Mucosa of stomach (tissue), 1 donor: ENCODE measurements at regions not wholly inside any gene's neighbourhood (a gene's known extent, or its start where the extent isn't known, plus 50 kb on each side); places are given as distances from the start of the nearest gene placed in this dataset.

Experiments
- H3K27me3 ChIP-seq: one replicate; pipeline ENCODE4 v1.7.0; 2013; ENCODE audit warnings: mild to moderate bottlenecking, low read length; ENCODE audit not compliant: control insufficient read depth, insufficient read depth
- H3K36me3 ChIP-seq: one replicate; pipeline ENCODE4 v1.7.0; 2013; ENCODE audit warnings: low read length; ENCODE audit not compliant: control insufficient read depth, insufficient read depth
- H3K4me1 ChIP-seq: one replicate; pipeline ENCODE4 v1.7.0; 2013; ENCODE audit warnings: mild to moderate bottlenecking, low read length; ENCODE audit not compliant: control insufficient read depth, insufficient read depth
- H3K4me3 ChIP-seq: one replicate; pipeline ENCODE4 v1.7.0; 2013; ENCODE audit warnings: low read length
- H3K9ac ChIP-seq: one replicate; pipeline ENCODE4 v1.7.0; 2013; ENCODE audit warnings: mild to moderate bottlenecking, low read length, moderate library complexity
- H3K9me3 ChIP-seq: one replicate; pipeline ENCODE4 v1.7.0; 2013; ENCODE audit warnings: mild to moderate bottlenecking, low read length, moderate library complexity; ENCODE audit not compliant: control insufficient read depth
- donor health status: Pancreatic carcinoma.

- Histone ChIP-seq H3K9me3 (no peaks in the 10 kb centered on the region), H3K27me3 (no peaks in the 10 kb centered on the region), H3K9ac (no peak overlapping the region), H3K4me3 (no peak overlapping the region), H3K36me3 (no peaks in the 10 kb centered on the region), H3K4me1 (peaks cover 31% of the 10 kb centered on the region)
Measured at GRCh38 chr2:42951263-42951938, 159.0 kb upstream of the HAAO start.

GRCh38 chr2:42949125-42949524 is 156.7 kb upstream of the HAAO start:
- H3K36me3 ChIP-seq: no peaks in the 10 kb centered on the region

GRCh38 chr2:42947809-42948600 is 155.6 kb upstream of the HAAO start:
- no peaks in the 10 kb centered on the region for H3K9me3 ChIP-seq
- H3K4me1 ChIP-seq: peaks cover 14% of the 10 kb centered on the region
- no peaks in the 10 kb centered on the region for H3K36me3 ChIP-seq
- H3K4me3 ChIP-seq: no peak overlapping the region
- no peaks in the 10 kb centered on the region for H3K27me3 ChIP-seq
- H3K9ac ChIP-seq: no peak overlapping the region

More at GRCh38 chr2:42949125-42949524, 156.7 kb upstream of the HAAO start:
- Histone ChIP-seq H3K9me3 (no peaks in the 10 kb centered on the region), H3K27me3 (no peaks in the 10 kb centered on the region), H3K9ac (no peak overlapping the region), H3K4me3 (no peak overlapping the region), H3K4me1 (peaks cover 24% of the 10 kb centered on the region)

GRCh38 chr2:42944779-42945415 is 152.5 kb upstream of the HAAO start:
- Histone ChIP-seq H3K36me3 (no peaks in the 10 kb centered on the region), H3K4me1 (peaks cover 11% of the 10 kb centered on the region), H3K4me3 (no peak overlapping the region), H3K9ac (no peak overlapping the region), H3K27me3 (no peaks in the 10 kb centered on the region), H3K9me3 (no peaks in the 10 kb centered on the region)

DNA sequence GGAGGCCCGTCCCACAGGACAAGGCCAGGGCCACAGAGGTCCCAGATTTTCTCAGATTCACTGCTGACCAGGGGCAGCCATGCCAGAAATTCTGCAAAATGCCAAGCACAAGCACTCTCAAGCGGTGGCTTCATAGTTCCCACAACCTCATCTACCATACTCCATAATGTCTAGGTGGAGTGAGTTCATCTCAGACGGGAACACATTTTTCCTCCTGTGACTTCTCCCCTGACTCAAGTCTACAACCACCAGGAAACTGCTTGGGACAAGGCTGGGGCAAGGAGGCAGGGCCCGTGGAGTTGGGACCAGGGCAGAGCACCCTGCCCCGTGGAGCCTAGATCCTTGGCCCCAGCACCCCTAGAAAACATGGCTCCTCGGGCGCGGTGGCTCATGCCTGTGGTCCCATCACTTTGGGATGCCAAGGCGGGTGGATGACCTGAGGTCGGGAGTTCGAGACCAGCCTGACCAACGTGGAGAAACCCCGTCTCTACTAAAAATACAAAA is 150.7 kb upstream of the HAAO start:
- Histone ChIP-seq H3K4me3 (no peak overlapping the region), H3K27me3 (no peaks in the 10 kb centered on the region), H3K9ac (no peak overlapping the region), H3K36me3 (no peaks in the 10 kb centered on the region), H3K9me3 (no peaks in the 10 kb centered on the region), H3K4me1 (peaks cover 13% of the 10 kb centered on the region)

GRCh38 chr2:42942214-42942989 is 150.0 kb upstream of the HAAO start:
- no peaks in the 10 kb centered on the region for H3K9me3 ChIP-seq
- H3K4me1 ChIP-seq: peaks cover 11% of the 10 kb centered on the region
- H3K4me3 ChIP-seq: no peak overlapping the region
- H3K9ac ChIP-seq: no peak overlapping the region
- H3K27me3 ChIP-seq: no peaks in the 10 kb centered on the region
- no peaks in the 10 kb centered on the region for H3K36me3 ChIP-seq

DNA sequence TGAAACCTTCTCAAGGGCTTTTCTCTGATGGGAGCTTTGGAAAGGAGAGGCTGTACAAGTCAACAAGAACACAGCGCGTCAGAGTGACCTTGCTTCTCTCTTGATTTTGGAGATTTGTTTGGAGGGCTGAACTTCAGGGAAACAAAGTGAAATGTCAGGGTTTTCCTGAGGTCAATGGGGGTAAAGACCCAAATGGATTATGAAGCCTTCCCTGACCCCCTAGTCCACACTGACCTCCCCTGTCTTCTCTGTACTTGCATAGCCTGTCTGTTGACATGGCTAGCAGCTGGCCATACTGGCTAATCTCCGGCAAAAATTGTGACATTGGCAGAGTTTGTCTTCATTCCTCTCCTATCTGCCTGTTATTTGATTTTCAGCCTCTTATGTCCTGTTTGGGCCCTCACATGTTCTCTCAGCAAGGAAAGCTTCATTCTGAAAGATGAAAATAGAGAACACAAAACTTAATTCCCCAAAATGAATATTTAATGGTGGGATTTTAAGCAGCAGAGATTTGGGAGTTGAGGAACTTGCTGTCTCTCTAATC is 149.3 kb upstream of the HAAO start:
- Histone ChIP-seq H3K4me1 (peaks cover 6% of the 10 kb centered on the region), H3K9ac (no peak overlapping the region), H3K9me3 (no peaks in the 10 kb centered on the region), H3K36me3 (no peaks in the 10 kb centered on the region), H3K27me3 (no peaks in the 10 kb centered on the region), H3K4me3 (no peak overlapping the region)

DNA sequence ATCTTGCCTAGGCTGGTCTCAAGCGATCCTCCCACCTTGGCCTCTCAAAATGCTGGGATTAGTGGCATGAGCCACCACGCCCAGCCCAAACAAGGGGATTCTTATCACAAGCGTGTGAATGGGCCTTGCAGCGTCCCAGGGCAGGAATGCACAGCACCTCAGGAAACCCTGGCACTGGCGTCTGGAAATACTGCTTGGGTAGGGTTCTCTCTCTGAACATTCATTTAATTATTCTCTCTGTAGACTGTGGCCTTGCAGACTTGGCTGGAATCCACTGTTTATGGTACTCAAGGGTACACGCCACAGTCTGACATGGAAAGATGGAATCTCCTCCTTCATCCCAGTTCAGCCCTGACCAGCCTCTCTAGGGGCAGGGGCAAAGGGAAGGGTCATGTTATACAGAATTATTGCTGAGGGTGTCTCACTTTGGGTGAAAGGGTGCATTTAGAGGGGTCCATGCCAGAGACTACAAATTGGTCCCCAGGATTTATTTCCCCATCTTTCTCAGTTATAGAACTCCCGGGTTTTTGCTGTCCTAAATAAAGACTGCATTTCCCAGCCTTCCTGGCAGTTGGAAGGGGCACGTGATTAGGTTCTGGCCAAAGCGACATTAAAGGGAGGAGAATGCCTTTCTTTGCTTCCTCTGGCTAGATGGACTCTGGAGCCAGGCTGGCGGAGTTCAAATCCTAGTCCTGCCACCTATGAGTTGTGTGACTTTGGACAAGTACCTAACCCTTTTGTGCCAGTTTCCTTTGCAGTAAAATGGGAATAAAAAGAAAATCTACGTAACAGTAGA is 147.2 kb upstream of the HAAO start:
- Histone ChIP-seq H3K4me1 (peaks cover 6% of the 10 kb centered on the region), H3K36me3 (no peaks in the 10 kb centered on the region), H3K27me3 (no peaks in the 10 kb centered on the region), H3K9ac (no peak overlapping the region), H3K4me3 (no peak overlapping the region), H3K9me3 (no peaks in the 10 kb centered on the region)

DNA sequence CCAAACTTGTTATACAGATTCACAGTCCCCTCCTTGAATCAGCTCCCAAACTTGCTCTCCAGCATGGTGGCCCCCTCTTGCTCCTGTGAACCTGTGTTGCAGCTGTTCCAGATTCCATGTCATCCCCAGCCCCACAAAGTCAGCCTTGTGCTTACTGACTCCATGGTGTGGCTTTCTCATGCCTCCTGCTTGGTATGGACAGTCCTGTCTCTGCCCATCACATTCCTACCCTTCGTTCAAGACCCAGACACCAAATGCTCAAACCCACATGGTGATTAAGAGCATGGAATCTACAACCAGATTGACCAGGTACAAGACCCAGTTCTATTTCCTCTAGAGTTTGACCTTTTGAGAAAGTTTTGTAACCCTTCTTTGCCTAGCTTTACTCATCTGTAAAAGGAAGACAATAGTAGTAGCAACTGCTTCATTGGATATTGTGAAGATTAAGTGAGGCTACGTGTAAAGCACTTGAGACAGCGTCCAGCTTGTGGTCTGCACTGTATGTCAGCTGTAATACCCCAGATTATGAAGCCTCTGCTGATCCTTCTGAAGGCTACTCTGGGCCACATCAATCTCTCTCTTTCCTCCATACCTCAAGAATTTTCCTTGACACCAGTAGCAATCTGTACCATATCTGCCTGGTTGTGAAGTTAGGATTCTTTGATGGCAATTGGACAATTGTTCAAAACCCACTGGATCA is 146.4 kb upstream of the HAAO start:
- Histone ChIP-seq H3K4me1 (peaks cover 13% of the 10 kb centered on the region), H3K36me3 (no peaks in the 10 kb centered on the region), H3K9ac (no peak overlapping the region), H3K9me3 (no peaks in the 10 kb centered on the region), H3K4me3 (no peak overlapping the region), H3K27me3 (no peaks in the 10 kb centered on the region)

DNA sequence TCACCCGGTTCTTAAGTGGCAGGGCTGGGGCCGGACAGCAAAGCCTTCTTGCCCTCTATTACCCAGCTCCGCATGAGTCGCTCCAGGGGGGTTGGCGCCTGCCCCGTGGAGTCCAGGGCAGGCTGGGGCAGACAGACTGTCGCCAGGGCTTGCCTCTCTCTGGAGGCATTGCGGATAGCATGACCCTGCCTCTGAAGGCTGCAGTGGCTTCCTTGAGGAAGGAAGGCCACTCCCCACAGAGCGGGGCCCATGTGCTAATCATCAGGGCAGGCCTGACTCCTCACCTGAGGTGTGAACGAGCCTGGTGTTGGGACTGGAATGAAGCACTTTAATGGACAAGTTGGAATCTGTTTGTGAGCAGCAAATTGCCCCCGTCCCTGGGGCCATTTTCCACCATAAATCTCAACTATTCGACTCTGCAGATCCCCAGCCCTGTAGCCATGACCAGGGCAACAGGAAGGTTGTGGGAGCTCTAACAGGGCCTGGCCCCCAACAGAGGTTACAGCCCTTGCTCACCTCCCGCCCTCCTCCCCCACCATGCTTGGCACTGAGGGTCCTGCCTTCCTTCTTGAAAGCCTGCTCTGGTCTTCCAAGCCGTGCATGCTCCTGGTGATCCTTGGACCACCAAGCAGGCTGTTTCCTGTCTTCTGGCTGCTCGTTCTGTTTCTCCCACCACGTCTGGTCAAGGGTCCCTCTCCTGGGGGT is 144.9 kb upstream of the HAAO start:
- Histone ChIP-seq H3K9me3 (no peaks in the 10 kb centered on the region), H3K9ac (no peak overlapping the region), H3K36me3 (no peaks in the 10 kb centered on the region), H3K4me1 (peaks cover 24% of the 10 kb centered on the region), H3K27me3 (no peaks in the 10 kb centered on the region), H3K4me3 (no peak overlapping the region)
